Neuronal stem cell (in vitro differentiated cells): ENCODE measurements at regions not wholly inside any gene's neighbourhood (a gene's known extent, or its start where the extent isn't known, plus 50 kb on each side); places are given as distances from the start of the nearest gene placed in this dataset.

Experiments
- DNase-seq: peaks from one replicate; pipeline ENCODE4 v3.0.0-alpha.2; 2013; ENCODE audit warnings: low spot score
- H2AFZ ChIP-seq: one replicate; pipeline ENCODE4 v1.6.1; 2013; ENCODE audit warnings: mild to moderate bottlenecking, low read length, inconsistent platforms
- H2AK5ac ChIP-seq: 2 replicates; pipeline ENCODE4 v1.6.1; 2013; ENCODE audit warnings: low read depth, mild to moderate bottlenecking, inconsistent platforms, low read length, moderate library complexity, mixed read lengths
- H2BK120ac ChIP-seq: 2 replicates; pipeline ENCODE4 v1.6.1; 2013; ENCODE audit warnings: low read depth, mild to moderate bottlenecking, inconsistent platforms, low read length, moderate library complexity, mixed read lengths
- H2BK12ac ChIP-seq: one replicate; pipeline ENCODE4 v1.6.1; 2013; ENCODE audit warnings: low read length, inconsistent platforms
- H2BK15ac ChIP-seq: 2 replicates; pipeline ENCODE4 v1.6.1; 2013; ENCODE audit warnings: mild to moderate bottlenecking, low read length, inconsistent platforms, mixed read lengths
- H2BK5ac ChIP-seq: one replicate; pipeline ENCODE4 v1.6.1; 2013; ENCODE audit warnings: inconsistent platforms, mild to moderate bottlenecking, low read length, moderate library complexity
- H3K14ac ChIP-seq: one replicate; pipeline ENCODE4 v1.6.1; 2013; ENCODE audit warnings: low read length, inconsistent platforms
- H3K18ac ChIP-seq: 2 replicates; pipeline ENCODE4 v1.6.1; 2013; ENCODE audit warnings: low read length, inconsistent platforms
- H3K23ac ChIP-seq: 2 replicates; pipeline ENCODE4 v1.6.1; 2013; ENCODE audit warnings: low read depth, mild to moderate bottlenecking, mixed read lengths, low read length, inconsistent platforms; ENCODE audit not compliant: poor library complexity
- H3K27ac ChIP-seq: replicated peaks from 3 replicates; pipeline ENCODE4 v1.5.1; 2013; ENCODE audit warnings: low read length, inconsistent platforms
- H3K27me3 ChIP-seq, 3 experiments: 2 replicates each; pipeline ENCODE4 v1.6.1; 2013; ENCODE audit warnings: low read length in 3 of 3, mild to moderate bottlenecking in 2 of 3, inconsistent platforms in 1 of 3, low read depth in 1 of 3, mixed read lengths in 1 of 3, moderate library complexity in 1 of 3; ENCODE audit not compliant: control insufficient read depth in 3 of 3, insufficient read depth in 3 of 3
- H3K36me3 ChIP-seq, 2 donors: replicated peaks in 1 of 2; 2 replicates each; pipeline ENCODE4 v1.6.1; 2013; ENCODE audit warnings: low read length in 2 of 2; ENCODE audit not compliant: control insufficient read depth in 2 of 2, insufficient read depth in 2 of 2
- H3K4ac ChIP-seq: 2 replicates; pipeline ENCODE4 v1.6.1; 2013; ENCODE audit warnings: inconsistent platforms, mild to moderate bottlenecking, low read length, moderate library complexity
- H3K4me1 ChIP-seq, 2 donors: 1 replicate in 1 of 2; 2 replicates in 1 of 2; pipeline ENCODE4 v1.6.1; 2013; ENCODE audit warnings: low read length in 2 of 2, low read depth in 1 of 2; ENCODE audit not compliant: control insufficient read depth in 2 of 2, insufficient read depth in 1 of 2
- H3K4me2 ChIP-seq: one replicate; pipeline ENCODE4 v1.6.1; 2013; ENCODE audit warnings: mild to moderate bottlenecking, low read length, inconsistent platforms; ENCODE audit not compliant: insufficient read depth, poor library complexity, severe bottlenecking
- H3K4me3 ChIP-seq, 2 donors: 2 replicates each; pipeline ENCODE4 v1.5.1; 2013; ENCODE audit warnings: low read length in 2 of 2, mild to moderate bottlenecking in 2 of 2, inconsistent platforms in 1 of 2, moderate library complexity in 1 of 2
- H3K79me1 ChIP-seq: one replicate; pipeline ENCODE4 v1.6.1; 2013; ENCODE audit warnings: low read depth, mild to moderate bottlenecking, inconsistent platforms, low read length, moderate library complexity
- H3K9ac ChIP-seq: one replicate; pipeline ENCODE4 v1.6.1; 2013; ENCODE audit warnings: mild to moderate bottlenecking, low read depth, low read length, inconsistent platforms; ENCODE audit not compliant: poor library complexity
- H3K9me3 ChIP-seq, 2 donors: replicated peaks in 1 of 2; 2 replicates each; pipeline versions ENCODE3 to v1.6.1; 2013; ENCODE audit warnings: low read length in 2 of 2, mild to moderate bottlenecking in 2 of 2, inconsistent platforms in 1 of 2, low read depth in 1 of 2, mixed read lengths in 1 of 2, moderate library complexity in 1 of 2; ENCODE audit not compliant: control insufficient read depth in 2 of 2, insufficient read depth in 1 of 2
- H4K8ac ChIP-seq: one replicate; pipeline ENCODE4 v1.6.1; 2013; ENCODE audit warnings: low read depth, mild to moderate bottlenecking, inconsistent platforms, low read length, moderate library complexity
- H4K91ac ChIP-seq: one replicate; pipeline ENCODE4 v1.6.1; 2013; ENCODE audit warnings: low read length, low read depth, mild to moderate bottlenecking, inconsistent platforms; ENCODE audit not compliant: poor library complexity
- WGBS, 2 donors: extraction: QIAGEN DNeasy Blood & Tissue Kit; methylation state at CpG; one replicate each; pipeline ENCODE4 v1.1.7; 2013; ENCODE audit warnings: missing lambda C conversion rate in 2 of 2, mixed read lengths in 1 of 2; ENCODE audit not compliant: insufficient read length in 2 of 2, insufficient replicate concordance in 1 of 2; ENCODE audit errors: extremely low coverage in 2 of 2; 5-methylcytosine and 5-hydroxymethylcytosine counted together

DNA sequence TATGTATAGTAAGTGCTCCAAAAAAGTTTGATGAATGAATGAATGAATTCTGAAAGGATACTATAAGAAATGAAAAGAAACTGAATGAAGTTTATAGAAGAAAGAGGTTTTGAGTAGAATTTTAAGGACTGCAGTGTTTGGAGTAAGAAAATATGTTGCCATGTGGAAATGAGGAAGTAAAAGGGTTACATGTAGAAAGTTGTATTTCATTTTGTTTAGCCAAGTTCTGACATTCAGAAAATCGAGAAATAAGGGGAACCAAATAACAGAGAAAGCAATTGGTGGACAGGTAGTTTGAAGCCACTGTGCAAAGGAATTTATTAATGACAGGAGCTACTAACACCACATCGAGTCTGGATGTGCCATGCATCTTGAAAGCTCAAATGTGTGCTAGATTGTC, 200.7 kb downstream of the SATB1 start:
- no peak overlapping the region for H3K4me2 ChIP-seq
- no peak overlapping the region for H2BK120ac ChIP-seq
- WGBS, 2 donors: no CpG with 5 or more reads among the region's 2 CpGs
- H3K9ac ChIP-seq: no peak overlapping the region
- H3K4ac ChIP-seq: no peak overlapping the region
- H3K36me3 ChIP-seq: no peaks in the 10 kb centered on the region
- no peaks in the 10 kb centered on the region for H3K9me3 ChIP-seq
- H2BK12ac ChIP-seq: no peak overlapping the region
- H3K18ac ChIP-seq: no peak overlapping the region
- H4K8ac ChIP-seq: no peak overlapping the region
- no peak overlapping the region for H3K14ac ChIP-seq
- no peak for DNase-seq
- no peak overlapping the region for H2AFZ ChIP-seq
- no peaks in the 10 kb centered on the region for H3K79me1 ChIP-seq
- H2BK5ac ChIP-seq: no peak overlapping the region
- H3K4me3 ChIP-seq: no peak overlapping the region
- H2BK15ac ChIP-seq: no peak overlapping the region
- H3K27me3 ChIP-seq: peaks cover 0 to under 1% (median 0%) of the 10 kb centered on the region in 3 experiments
- no peak overlapping the region for H3K23ac ChIP-seq
- H3K4me1 ChIP-seq: peaks cover 0 to 5% of the 10 kb centered on the region in 2 donors
- no peak overlapping the region for H2AK5ac ChIP-seq
- H3K27ac ChIP-seq: no peak overlapping the region
- H4K91ac ChIP-seq: no peak overlapping the region

DNA sequence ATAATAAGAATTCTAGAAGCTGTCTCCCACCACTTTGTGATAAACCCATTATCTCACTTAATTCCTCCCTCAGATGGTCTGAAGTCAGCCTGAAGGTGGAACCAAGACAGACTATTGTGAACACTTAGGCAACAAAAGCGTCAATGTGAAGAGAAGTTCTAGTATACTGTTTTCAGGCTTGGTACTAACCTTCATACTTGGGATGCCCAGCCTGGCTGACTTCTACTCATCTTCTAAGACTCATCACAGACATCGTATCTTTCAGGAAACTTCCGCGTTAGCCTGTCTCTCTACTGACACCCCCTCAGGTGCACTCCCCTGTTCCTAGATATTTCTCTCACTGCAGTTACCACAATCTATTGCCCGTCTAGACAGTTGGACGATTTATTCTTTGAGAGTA, 201.2 kb downstream of the SATB1 start:
- Histone ChIP-seq H3K36me3 (no peaks in the 10 kb centered on the region), H4K8ac (no peak overlapping the region), H3K14ac (no peak overlapping the region), H2BK12ac (no peak overlapping the region), H3K4me1 (peaks cover 0 to 5% of the 10 kb centered on the region in 2 donors), H2BK15ac (no peak overlapping the region), H4K91ac (no peak overlapping the region), H3K9me3 (no peaks in the 10 kb centered on the region), H3K4me2 (no peak overlapping the region), H3K9ac (no peak overlapping the region), H2BK5ac (no peak overlapping the region), H3K18ac (no peak overlapping the region), H3K23ac (no peak overlapping the region), H2BK120ac (no peak overlapping the region), H3K79me1 (no peaks in the 10 kb centered on the region), H3K27me3 (no peaks in the 10 kb centered on the region), H3K27ac (no peak overlapping the region), H2AFZ (no peak overlapping the region), H3K4me3 (no peak overlapping the region), H3K4ac (no peak overlapping the region), H2AK5ac (no peak overlapping the region)
- WGBS, 2 donors: no CpG with 5 or more reads among the region's 6 CpGs
- no peak for DNase-seq

DNA sequence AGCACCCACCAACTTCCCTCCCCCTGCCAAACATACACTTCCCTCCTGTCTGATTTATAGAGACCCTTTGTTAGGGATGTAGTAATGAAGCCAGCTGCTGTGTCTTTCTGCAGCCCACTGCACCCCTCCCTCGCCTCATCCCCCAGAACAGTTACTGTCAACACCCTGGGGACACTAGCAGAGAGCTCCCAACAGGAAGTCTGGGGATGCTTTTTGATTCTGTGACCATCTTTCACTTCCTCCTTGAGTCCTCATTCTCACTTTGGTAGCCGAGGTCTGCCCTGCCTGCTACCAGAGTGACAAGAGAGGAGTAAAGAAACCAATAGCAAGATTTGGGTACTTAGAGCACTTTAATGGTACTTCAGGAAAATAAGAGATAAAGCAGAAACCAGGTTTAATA, 201.6 kb downstream of the SATB1 start:
- Histone ChIP-seq H3K27ac (no peak overlapping the region), H3K4me3 (no peak overlapping the region), H2BK12ac (no peak overlapping the region), H3K9ac (no peak overlapping the region), H2BK120ac (no peak overlapping the region), H3K4me2 (no peak overlapping the region), H3K14ac (no peak overlapping the region), H4K91ac (no peak overlapping the region), H3K4ac (no peak overlapping the region), H3K18ac (no peak overlapping the region), H3K36me3 (no peaks in the 10 kb centered on the region), H2AFZ (no peak overlapping the region), H4K8ac (no peak overlapping the region), H2AK5ac (no peak overlapping the region), H2BK15ac (no peak overlapping the region), H2BK5ac (no peak overlapping the region), H3K4me1 (peaks cover 0 to 5% of the 10 kb centered on the region in 2 donors), H3K23ac (no peak overlapping the region), H3K79me1 (no peaks in the 10 kb centered on the region), H3K27me3 (no peaks in the 10 kb centered on the region), H3K9me3 (no peaks in the 10 kb centered on the region)
- no CpG with 5 or more reads among the region's 2 CpGs for whole genome bisulfite sequencing, 2 donors
- no peak for DNase-seq

DNA sequence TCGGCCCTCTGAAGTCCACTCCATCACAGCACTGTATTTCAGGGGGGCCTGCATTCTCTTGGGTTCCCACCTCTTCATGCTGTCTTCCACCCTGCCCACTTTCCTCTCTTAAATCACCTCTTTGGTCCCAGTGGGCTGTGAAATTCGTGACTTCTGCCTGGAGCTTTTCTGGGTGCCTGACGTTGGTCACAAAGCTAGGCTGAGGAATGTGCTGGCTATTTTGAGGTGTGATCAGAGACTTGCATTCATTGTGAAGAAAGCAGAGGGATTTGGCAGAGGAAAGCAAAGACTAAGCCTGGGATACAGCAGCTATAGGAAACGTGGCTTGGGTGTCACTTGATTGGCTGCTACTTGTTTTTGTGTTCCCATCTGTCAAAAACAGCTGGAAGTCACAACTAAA, 202.5 kb downstream of the SATB1 start:
- Histone ChIP-seq H3K4me1 (peaks cover 0 to 5% of the 10 kb centered on the region in 2 donors), H3K9ac (no peak overlapping the region), H3K79me1 (no peaks in the 10 kb centered on the region), H3K9me3 (no peaks in the 10 kb centered on the region), H3K4me3 (no peak overlapping the region), H3K27ac (no peak overlapping the region), H3K23ac (no peak overlapping the region), H3K4me2 (no peak overlapping the region), H3K18ac (no peak overlapping the region), H4K91ac (no peak overlapping the region), H3K4ac (no peak overlapping the region), H2AK5ac (no peak overlapping the region), H2BK120ac (no peak overlapping the region), H4K8ac (no peak overlapping the region), H2AFZ (no peak overlapping the region), H2BK12ac (no peak overlapping the region), H2BK5ac (no peak overlapping the region), H2BK15ac (no peak overlapping the region), H3K27me3 (no peaks in the 10 kb centered on the region), H3K36me3 (no peaks in the 10 kb centered on the region), H3K14ac (no peak overlapping the region)
- DNase-seq: no peak
- WGBS, 2 donors: no CpG with 5 or more reads among the region's 4 CpGs
